NOMO-1 (cell line): ENCODE measurements at regions not wholly inside any gene's neighbourhood (a gene's known extent, or its start where the extent isn't known, plus 50 kb on each side); places are given as distances from the start of the nearest gene placed in this dataset.

Experiments
- DNase-seq, 2 experiments: peaks; one replicate each; lab custom pipeline; 2025; ENCODE audit not compliant: unreplicated experiment in 2 of 2; lab: John Stamatoyannopoulos, UW

DNA sequence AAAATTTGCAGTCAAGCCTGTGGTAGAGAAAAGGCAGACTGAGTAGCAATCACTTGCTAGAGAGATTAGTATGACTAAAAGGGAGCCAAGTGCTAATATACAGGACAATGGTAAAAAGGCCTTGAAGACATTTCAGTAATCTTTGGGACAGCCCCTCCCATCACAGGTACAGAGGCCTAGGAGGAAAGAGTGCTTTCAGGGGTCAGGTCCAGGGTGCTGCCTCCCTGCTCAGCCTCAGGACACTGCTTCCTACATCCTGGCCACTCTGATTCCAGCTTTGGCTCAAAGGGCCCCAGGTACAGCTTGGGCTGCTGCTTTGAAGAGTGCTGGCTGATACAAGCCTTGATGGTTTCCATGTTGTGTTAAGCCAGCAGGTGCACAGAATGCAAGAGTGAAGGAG is 543.5 kb downstream of the MMUT start:
- DNase-seq = no peak

DNA sequence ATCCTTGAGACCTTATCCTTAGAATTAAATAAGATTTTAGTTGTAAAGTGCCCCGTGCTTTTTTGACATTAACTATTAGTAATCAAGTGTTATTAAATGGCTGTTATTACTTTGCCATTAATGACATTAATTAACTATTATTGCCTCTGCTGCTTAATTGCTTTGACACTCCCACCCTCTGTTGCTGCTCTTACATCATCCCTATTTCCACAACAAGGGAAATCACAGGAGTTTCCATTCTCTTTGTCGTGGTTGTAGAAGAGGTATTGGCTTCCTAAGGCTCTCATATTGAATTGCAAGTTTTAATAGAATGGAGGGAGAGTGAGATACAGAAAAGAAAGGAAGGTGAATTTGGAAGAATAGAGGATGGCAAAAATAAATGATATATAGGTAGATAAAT is 545.8 kb downstream of the MMUT start:
- DNase-seq = no peak

DNA sequence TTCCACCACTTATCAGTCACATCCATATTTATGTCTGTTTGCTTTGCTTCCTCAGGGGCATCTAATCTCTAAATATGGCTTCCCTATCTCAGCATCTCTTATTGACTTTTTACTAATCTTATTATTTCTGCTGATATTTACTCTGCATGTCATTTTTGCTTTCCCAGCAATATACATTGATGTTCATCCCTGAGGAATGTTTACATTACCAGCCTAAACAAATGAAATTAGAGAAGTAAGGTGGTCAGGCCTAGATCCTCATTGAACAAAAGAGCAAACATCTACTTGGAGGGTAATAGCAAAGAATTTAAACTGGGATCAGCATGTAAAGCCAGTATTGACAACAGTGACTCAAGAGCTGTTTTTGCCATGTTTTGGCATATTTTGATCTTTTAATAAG is 546.4 kb downstream of the MMUT start:
- no peak for DNase-seq

DNA sequence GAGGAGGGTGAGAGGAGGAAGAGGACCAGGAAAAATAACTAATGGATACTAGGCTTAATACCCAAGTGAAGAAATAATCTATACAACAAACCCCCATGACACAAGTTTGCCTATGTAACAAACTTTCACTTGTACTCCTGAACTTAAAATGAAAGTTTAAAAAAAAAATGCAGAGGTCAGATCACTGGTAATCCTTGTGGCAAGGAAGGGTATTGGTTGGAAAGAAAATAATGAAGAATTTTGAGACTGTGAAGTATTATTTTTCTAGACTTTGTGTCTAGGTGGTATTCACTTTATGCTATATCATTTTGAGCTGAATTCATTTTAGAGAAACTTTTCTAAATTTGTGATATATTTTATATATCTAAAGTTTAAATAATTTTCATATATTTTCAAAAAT is 547.5 kb downstream of the MMUT start:
- no peak for DNase-seq

DNA sequence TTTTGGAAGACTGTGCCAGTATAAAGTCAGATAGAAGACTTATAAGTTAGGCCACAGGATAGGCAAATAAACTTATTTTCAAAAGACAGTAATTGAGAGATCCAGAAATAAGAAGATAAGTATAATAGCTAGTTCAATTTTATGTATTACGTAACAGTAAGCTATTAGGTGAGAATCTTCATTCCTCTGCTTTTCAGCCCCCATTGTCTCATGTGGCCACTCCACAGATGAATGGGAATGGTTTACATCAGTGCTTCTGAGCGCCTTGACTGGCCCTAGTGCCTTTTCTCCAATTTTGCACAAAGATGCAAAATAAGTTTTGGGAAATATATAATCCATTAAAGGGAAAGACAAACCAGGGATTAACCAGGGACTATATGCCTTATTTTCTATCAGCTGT is 550.5 kb downstream of the MMUT start:
- no peak for DNase-seq

DNA sequence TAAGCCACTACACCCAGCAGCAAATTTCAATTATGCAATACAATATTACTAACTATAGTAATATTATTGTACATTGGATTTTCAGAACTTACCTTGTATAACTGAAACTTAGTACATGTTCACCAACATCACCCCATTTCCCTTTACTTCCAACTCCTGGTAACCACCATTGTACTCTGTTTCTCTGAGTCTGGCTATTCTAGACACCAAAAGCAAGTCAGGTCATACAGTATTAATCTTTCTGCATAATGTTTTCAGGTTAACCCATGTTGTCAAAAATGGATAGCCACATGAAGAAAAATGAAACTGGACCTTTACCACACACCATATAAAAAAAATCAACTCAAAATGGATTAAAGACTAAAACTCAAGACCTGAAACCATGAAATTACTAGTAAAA is 558.2 kb downstream of the MMUT start:
- DNase-seq = no peak

DNA sequence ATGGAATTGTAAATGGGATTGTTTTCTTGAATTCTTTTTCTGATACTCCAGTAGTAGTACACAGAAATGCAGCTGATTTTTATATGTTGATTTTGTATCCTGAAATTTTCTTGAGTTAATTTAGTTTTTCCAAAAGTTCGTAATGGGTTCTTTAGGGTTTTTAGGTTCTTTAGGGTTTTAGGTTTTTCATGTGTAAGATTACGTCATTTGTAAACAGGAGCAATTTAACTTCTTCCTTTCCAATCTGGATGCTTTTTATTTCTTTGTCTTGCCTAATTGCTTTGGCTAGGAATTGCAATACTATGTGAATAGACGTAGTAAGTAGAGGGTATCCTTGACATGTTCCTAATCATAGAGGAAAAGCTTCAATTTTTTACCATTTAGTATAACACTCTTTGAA is 568.6 kb downstream of the MMUT start:
- DNase-seq = no peak

DNA sequence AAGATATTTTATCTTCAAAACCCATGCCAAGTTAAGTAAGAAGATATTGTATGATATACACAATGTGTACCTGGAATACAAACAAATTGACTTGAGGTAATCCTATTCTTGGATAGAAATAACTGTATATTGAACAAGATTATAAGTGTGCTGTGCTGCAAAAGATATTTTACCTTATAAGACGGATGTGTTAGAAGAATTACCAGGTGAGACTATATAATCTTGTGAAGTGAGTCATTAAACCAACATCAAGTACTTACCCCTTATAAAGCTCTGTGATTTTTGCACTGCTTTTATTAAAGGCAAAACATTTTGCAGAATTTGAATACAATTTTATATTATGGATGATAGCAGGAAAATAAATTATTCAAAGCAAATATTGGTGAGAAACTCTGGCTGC is 570.0 kb downstream of the MMUT start:
- DNase-seq = no peak

DNA sequence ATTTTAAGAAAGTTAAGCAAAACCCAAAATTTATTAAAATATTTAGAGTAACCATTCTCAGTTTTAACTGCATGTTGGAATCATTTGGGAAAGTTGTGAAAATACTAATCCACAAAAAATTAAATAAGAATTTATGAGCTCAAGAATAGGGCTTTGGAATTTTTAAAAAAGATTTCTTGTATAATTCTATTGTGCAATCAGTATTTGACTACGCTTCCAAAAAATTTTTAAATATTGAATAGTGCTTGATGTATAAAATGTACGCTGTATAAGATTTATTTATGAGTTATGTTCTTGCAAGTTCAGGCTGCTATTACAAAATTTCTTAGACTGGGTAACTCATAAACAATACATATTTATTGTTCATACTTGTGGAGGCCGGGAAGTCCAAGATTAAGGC is 571.7 kb downstream of the MMUT start:
- no peak for DNase-seq

DNA sequence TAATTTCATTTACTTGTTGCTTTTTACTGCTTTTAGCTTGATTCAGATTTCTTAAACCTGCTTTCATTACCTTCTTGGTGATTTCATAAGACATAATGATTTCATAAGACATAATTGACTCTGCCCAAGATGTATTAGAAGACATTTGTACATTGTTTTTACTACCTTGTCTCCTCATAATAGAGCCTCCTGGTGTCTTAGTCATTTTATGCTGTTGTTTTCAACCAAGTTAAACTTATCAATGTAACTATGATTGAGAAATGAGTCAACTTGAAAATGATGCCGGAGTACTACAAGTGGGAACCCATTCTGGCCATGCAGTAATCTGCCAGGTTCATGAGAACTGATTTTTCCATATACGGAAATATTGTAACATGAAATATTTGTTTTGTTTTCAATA is 573.6 kb downstream of the MMUT start:
- no peak for DNase-seq

DNA sequence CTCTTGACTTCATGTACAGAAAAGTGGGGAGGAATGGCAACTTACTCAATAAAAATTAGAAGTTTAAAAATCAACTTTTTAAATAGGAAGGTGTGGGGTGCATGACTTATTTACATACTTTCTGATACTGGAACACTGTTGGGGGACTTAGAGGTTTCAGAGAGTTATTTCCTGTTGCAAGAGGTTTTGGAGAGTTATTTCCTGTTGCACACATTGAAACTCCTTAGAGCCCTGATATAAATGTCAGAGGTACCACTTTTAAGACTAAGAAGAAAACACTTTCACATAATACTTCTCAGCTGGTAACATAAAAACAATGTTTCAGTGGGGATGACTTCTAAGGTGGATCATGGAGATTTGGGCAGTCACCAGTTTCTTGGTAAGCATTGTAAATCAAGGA is 579.9 kb downstream of the MMUT start:
- no peak for DNase-seq

DNA sequence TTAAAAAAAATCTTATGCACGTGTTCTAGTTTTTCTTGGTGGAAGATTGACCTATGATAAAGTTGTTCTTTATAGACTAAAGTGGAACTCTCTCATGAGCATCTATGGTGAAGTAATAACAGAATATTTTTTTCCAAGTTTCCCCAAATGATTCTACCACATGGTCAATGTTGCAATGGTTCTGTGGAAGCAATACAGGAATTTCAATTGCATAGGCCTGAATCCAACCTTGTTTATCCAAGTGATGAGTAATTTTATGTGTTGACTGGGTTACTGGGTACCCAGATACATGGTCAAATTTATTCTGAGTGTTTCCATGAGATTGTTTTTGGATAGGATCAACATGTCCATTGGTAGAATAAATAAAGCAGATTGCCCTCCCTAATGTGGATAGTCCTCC is 581.5 kb downstream of the MMUT start:
- no peak for DNase-seq

DNA sequence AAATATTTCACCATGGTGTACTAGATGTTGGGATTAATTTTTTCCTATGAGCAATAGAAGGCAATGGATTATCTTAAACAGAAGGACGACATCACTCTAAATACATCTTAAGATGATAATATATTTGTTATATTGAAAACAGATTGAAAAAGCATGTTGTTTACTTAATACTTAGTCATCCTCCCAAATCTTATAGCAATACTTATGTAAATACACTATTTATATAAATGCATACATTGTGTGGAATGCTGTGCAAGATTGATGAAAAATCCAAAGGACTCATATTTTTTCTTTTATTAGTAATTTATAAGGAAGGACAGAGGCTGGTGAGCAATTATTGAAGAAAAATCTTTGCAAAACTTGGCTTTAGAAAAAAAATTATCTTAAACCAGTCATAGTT is 593.5 kb downstream of the MMUT start:
- no peak for DNase-seq

DNA sequence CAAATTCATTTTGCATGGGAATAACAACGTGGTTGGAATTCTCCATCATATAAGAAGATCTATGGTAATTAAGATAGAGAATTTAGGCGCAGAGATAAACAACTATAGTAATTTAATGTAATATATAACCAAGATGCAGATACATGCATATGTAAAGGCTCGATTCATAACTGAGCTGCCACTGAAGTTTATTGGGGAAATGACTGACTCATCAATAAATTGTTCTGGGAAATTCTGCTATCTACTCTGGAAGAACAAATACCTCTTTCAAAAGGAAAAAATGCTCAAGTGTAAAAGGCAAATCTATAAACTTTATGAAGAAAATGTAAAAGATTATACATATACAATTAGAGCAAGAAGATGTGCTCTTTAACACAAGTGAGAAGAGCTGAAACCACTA is 596.4 kb downstream of the MMUT start:
- DNase-seq = no peak

DNA sequence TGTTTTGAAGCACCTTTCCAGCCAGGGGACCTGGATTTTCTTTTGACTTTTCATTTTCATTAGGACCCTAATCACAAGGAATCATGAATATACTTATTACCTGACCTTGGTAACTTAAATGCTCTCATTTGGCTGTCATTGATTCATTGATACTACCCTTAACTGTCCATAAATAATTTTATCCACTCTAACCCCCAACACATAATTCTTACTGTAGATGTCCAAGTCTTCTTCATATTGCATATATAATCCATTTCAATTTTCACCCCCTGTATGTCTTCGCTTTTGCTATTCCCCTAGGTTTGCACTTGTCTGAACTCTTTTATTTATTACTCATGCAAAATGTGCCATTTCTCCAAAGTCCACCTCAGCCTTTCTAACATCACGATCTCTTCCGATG is 602.9 kb downstream of the MMUT start:
- no peak for DNase-seq

DNA sequence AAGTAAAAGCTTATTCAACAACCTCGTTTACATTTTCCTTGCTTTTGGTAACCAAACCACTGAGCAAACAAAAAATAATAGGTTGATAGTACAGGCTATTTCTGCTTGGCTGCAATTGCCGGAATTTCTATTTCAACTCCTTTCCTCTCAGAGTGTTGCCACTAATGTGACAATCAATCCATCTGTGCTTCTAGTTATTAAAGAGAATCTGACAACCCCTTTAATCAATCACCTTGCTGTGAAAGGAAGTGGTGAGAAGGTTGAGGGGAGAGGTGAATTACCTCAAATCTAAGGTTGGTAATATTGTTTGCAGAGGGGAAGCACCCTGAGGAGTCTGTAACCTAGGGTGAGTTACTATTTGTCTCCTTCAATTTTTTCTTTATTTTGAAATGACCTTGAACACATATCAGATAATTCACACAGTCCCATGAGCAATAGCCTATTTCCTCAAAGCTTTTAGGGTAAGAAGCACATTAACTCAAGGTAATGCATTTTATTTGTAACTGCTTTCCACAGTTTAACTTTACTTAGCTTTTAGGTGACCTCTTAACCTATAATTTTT is 603.4 kb downstream of the MMUT start:
- no peak for DNase-seq

DNA sequence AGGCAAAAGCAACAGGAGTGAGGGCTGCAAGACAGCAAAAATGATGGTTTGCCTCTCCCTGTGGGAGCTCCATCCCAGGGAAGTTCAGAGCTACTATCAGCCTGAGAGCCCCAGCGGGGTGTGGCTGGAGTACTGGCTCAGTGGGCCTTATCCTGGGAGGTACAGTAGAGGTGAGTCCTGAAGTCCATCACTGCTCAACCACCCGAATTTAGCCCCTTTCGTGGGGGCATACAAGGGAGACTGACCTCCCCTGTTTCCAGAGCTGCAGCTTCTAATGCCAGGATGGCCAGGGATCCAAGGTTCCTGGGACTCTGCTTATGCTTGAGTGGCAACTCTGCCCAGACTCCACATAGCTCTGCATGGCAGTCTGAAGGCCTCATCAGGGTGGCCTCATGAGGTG is 617.8 kb downstream of the MMUT start:
- DNase-seq = no peak

DNA sequence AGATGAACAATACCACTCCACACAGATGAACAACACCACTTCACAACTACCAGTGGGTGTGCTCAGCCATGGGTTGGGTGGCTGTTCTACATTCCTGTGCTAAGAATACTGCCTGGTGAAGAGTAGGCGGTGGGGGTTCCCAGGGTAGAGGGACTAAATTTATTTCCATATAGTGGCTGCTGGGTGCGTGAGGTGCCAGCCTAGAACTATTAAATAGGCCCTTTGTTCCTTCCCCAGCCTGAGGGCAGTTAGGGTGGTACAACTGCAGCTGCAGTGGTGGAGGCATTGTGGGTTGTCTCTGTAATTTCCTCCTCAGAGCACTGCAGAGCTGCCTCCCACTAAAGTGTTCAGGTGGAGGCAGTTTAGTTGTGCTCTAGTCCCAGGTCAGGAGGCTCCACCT is 618.4 kb downstream of the MMUT start:
- no peak for DNase-seq

DNA sequence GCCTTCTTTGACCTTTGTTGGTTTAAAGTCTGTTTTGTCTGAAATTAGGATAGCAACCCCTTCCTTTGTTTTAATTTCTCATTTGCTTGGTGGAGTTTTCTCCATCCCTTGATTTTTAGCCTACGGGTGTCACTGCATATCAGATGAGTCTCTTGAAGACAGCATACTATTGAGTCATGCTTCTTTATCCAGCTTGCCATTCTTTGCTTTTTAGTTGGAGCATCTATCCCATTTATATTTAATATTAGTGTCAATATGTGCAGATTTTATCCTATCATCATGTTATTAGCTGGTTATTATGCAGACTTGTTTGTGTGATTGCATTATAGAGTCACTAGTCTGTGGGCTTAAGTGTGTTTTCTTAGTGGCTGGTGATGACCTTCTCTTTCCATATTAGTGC is 622.2 kb downstream of the MMUT start:
- no peak for DNase-seq

DNA sequence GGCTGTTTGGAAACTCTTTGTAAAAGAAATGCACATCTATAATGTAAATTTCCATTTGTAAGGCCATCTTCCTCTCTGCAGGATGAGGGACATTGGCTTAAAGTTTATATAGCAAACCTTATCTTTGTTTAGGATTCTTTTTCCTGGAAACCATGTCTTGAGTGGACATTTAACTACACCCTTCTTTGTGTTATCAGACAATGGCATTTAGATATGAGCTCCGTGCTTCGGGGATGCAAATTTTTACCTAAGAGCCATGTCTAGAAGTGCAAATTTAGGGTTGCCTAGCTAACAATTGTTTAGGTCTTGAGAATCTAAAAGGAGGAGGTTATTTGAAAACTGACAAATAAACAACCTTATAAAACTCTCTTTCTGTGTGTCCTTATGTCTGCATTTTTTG is 623.8 kb downstream of the MMUT start:
- no peak for DNase-seq

DNA sequence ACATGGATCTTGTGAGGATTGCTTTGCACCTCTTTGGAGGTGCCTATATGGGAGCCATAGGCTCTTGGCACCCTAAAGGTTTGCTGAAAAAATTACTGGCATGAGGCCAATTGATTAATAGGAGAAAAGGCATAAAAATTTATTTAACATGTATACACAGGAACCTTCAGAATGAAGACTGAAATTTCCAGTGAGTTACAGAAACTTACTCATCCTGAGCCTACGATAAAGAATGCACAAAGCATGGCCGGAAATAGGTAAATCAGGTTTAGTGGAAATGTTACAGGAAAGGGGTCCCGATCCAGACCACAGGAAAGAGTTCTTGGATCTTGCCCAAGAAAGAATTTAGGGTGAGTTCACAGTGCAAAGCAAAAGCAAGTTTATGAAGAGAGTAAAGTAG is 625.3 kb downstream of the MMUT start:
- DNase-seq = no peak

DNA sequence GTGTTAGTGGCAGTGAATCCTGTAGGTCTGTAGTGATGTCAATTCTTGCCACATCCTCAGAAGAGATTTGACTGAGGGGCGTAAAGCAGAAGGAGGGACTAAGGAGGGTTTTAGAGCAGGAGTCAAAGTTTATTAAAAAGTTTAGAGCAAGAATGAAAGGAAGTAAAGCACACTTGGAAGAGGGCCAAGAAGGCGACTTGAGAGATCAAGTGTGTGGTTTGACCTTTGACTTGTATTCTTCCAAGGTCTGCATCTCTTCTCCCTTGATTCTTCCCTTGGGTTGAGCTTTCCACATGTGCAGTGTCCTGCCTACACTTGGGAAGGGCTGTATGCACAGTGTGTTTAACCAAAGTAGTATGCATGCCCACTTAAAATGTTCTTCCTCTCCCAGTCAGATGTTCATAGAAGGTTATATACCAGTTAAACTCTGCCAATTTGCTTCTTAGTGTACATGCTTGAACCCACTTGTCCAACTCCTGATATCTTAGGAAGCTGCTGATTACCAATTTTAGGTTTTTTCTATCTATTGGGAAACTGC is 627.6 kb downstream of the MMUT start:
- DNase-seq = peak in 1 of 2 experiments; percentile 75

DNA sequence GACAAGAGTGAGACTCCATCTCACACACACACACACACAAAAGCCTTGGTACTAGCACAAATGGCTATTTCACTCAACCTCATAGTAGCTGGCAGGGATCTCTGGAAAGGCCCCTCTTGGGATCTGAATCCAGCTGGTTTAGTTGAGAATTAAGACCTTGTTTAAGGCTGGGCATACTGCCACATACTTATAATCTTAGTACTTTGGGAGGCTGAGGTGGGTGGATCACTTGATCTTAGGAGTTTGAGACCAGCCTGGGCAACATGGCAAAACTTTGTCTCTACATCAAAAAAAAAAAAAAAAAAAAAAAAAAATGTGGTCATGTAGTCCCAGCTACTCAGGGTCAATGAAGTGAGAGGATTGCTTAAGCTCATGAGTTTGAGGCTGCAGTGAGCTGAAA is 628.3 kb downstream of the MMUT start:
- DNase-seq = no peak
